Natural killer cell treated with Interleukin-12 subunit alpha and Interleukin-12 subunit beta and Interleukin-15 and Interleukin-18, amount 100 ng/mL, for 72 hours (primary cell): ENCODE measurements at regions not wholly inside any gene's neighbourhood (a gene's known extent, or its start where the extent isn't known, plus 50 kb on each side); places are given as distances from the start of the nearest gene placed in this dataset.

Source experiments
- ATAC-seq, 2 donors: fragments of 150-1000 bp; cut with Tn5 transposase in 1 of 2; sonication (Bioruptor Pico), chemical (Tn5 transposase) in 1 of 2; 2 replicates each; pipeline ENCODE4 v1.10.0; 2021
- DNase-seq: peaks from one replicate; pipeline ENCODE4 v3.0.0; 2022; ENCODE audit warnings: low spot score
- H3K27ac Mint-ChIP-seq, 2 donors: 1 replicate in 1 of 2; 2 replicates in 1 of 2; pipeline ENCODE4 v1.8.0; 2022; ENCODE audit warnings: mixed read lengths in 2 of 2, mild to moderate bottlenecking in 1 of 2, moderate library complexity in 1 of 2
- H3K27me3 Mint-ChIP-seq, 2 donors: 1 replicate in 1 of 2; 2 replicates in 1 of 2; pipeline ENCODE4 v1.8.0; 2022; ENCODE audit warnings: mixed read lengths in 2 of 2
- H3K36me3 Mint-ChIP-seq: one replicate; pipeline ENCODE4 v1.8.0; 2022; ENCODE audit warnings: mixed read lengths
- H3K4me1 Mint-ChIP-seq, 2 donors: 1 replicate in 1 of 2; 2 replicates in 1 of 2; pipeline ENCODE4 v1.8.0; 2022; ENCODE audit warnings: low read depth in 2 of 2, mixed read lengths in 2 of 2, mild to moderate bottlenecking in 1 of 2
- H3K4me3 Mint-ChIP-seq: one replicate; pipeline ENCODE4 v1.8.0; 2022; ENCODE audit warnings: mixed read lengths
- H3K9me3 Mint-ChIP-seq: 2 replicates; pipeline ENCODE4 v1.8.0; 2022; ENCODE audit warnings: mixed read lengths

GRCh38 chr10:111709603-111710002 is 474.0 kb downstream of the GPAM start:
- no peaks in the 10 kb centered on the region for H3K36me3 Mint-ChIP-seq
- no peak overlapping the region for H3K4me3 Mint-ChIP-seq
- no peak overlapping the region for H3K27ac Mint-ChIP-seq
- no peaks in the 10 kb centered on the region for H3K4me1 Mint-ChIP-seq
- ATAC-seq: no peak
- H3K27me3 Mint-ChIP-seq: no peaks in the 10 kb centered on the region
- H3K9me3 Mint-ChIP-seq: peaks cover 6% of the 10 kb centered on the region
- DNase-seq: no peak

GRCh38 chr10:111716032-111716431 is 467.5 kb downstream of the GPAM start:
- ATAC-seq (no peak), DNase-seq (no peak)
- Mint-ChIP-seq H3K9me3 (peaks cover 19% of the 10 kb centered on the region), H3K4me3 (no peak overlapping the region), H3K36me3 (peaks cover 12% of the 10 kb centered on the region), H3K27me3 (no peaks in the 10 kb centered on the region), H3K4me1 (no peaks in the 10 kb centered on the region), H3K27ac (no peak overlapping the region)

- H3K27ac Mint-ChIP-seq: no peak overlapping the region
- no peaks in the 10 kb centered on the region for H3K4me1 Mint-ChIP-seq
- no peak for ATAC-seq
- no peaks in the 10 kb centered on the region for H3K36me3 Mint-ChIP-seq
- H3K27me3 Mint-ChIP-seq: no peaks in the 10 kb centered on the region
- no peaks in the 10 kb centered on the region for H3K9me3 Mint-ChIP-seq
- DNase-seq: no peak
- no peak overlapping the region for H3K4me3 Mint-ChIP-seq
Observed at GRCh38 chr10:111724121-111724520, 459.4 kb downstream of the GPAM start.

GRCh38 chr10:111725050-111725449 is 458.5 kb downstream of the GPAM start:
- no peaks in the 10 kb centered on the region for H3K27me3 Mint-ChIP-seq
- H3K27ac Mint-ChIP-seq: no peak overlapping the region
- ATAC-seq: no peak
- H3K9me3 Mint-ChIP-seq: peaks cover under 1% of the 10 kb centered on the region
- no peaks in the 10 kb centered on the region for H3K36me3 Mint-ChIP-seq
- no peak for DNase-seq
- H3K4me3 Mint-ChIP-seq: no peak overlapping the region
- H3K4me1 Mint-ChIP-seq: no peaks in the 10 kb centered on the region

- H3K36me3 Mint-ChIP-seq: no peaks in the 10 kb centered on the region
- ATAC-seq (no peak), DNase-seq (no peak)
- H3K4me1 Mint-ChIP-seq: no peaks in the 10 kb centered on the region
- no peak overlapping the region for H3K27ac Mint-ChIP-seq
- H3K9me3 Mint-ChIP-seq: peaks cover 7% of the 10 kb centered on the region
- H3K27me3 Mint-ChIP-seq: no peaks in the 10 kb centered on the region
- H3K4me3 Mint-ChIP-seq: no peak overlapping the region
Observed at GRCh38 chr10:111732166-111732785, 451.3 kb downstream of the GPAM start.

GRCh38 chr10:111739125-111739873 is 444.3 kb downstream of the GPAM start:
- no peak overlapping the region for H3K4me3 Mint-ChIP-seq
- H3K4me1 Mint-ChIP-seq: no peaks in the 10 kb centered on the region
- H3K36me3 Mint-ChIP-seq: no peaks in the 10 kb centered on the region
- H3K9me3 Mint-ChIP-seq: peaks cover 4% of the 10 kb centered on the region
- DNase-seq: no peak
- H3K27ac Mint-ChIP-seq: no peak overlapping the region
- ATAC-seq: no peak
- H3K27me3 Mint-ChIP-seq: no peaks in the 10 kb centered on the region

- no peaks in the 10 kb centered on the region for H3K36me3 Mint-ChIP-seq
- no peaks in the 10 kb centered on the region for H3K27me3 Mint-ChIP-seq
- no peaks in the 10 kb centered on the region for H3K4me1 Mint-ChIP-seq
- DNase-seq: no peak
- ATAC-seq: no peak
- no peak overlapping the region for H3K4me3 Mint-ChIP-seq
- no peak overlapping the region for H3K27ac Mint-ChIP-seq
- H3K9me3 Mint-ChIP-seq: peaks cover 4% of the 10 kb centered on the region
Observed at GRCh38 chr10:111739874-111740139, 443.8 kb downstream of the GPAM start.

GRCh38 chr10:111745982-111746381 is 437.6 kb downstream of the GPAM start:
- Mint-ChIP-seq H3K4me1 (no peaks in the 10 kb centered on the region), H3K4me3 (no peak overlapping the region), H3K27me3 (no peaks in the 10 kb centered on the region), H3K27ac (no peak overlapping the region), H3K36me3 (no peaks in the 10 kb centered on the region), H3K9me3 (peaks cover 2% of the 10 kb centered on the region)
- ATAC-seq (no peak), DNase-seq (no peak)

GRCh38 chr10:111747751-111748150 is 435.8 kb downstream of the GPAM start:
- Mint-ChIP-seq H3K27ac (no peak overlapping the region), H3K4me3 (no peak overlapping the region), H3K27me3 (no peaks in the 10 kb centered on the region), H3K9me3 (no peaks in the 10 kb centered on the region), H3K36me3 (no peaks in the 10 kb centered on the region), H3K4me1 (no peaks in the 10 kb centered on the region)
- no peak for ATAC-seq
- DNase-seq: no peak

GRCh38 chr10:111748184-111748583 is 435.4 kb downstream of the GPAM start:
- DNase-seq (no peak), ATAC-seq (no peak)
- Mint-ChIP-seq H3K4me1 (no peaks in the 10 kb centered on the region), H3K9me3 (no peaks in the 10 kb centered on the region), H3K27ac (no peak overlapping the region), H3K36me3 (no peaks in the 10 kb centered on the region), H3K27me3 (no peaks in the 10 kb centered on the region), H3K4me3 (no peak overlapping the region)

GRCh38 chr10:111750165-111750849 is 433.3 kb downstream of the GPAM start:
- Mint-ChIP-seq H3K4me1 (no peaks in the 10 kb centered on the region), H3K27me3 (no peaks in the 10 kb centered on the region), H3K9me3 (no peaks in the 10 kb centered on the region), H3K27ac (no peak overlapping the region), H3K36me3 (no peaks in the 10 kb centered on the region), H3K4me3 (no peak overlapping the region)
- DNase-seq (no peak), ATAC-seq (no peak)

GRCh38 chr10:111756217-111757061 is 427.1 kb downstream of the GPAM start:
- Mint-ChIP-seq H3K4me1 (no peaks in the 10 kb centered on the region), H3K27me3 (peaks cover 0 to 8% of the 10 kb centered on the region in 2 donors)

GRCh38 chr10:111758593-111758992 is 425.0 kb downstream of the GPAM start:
- H3K4me3 Mint-ChIP-seq: no peak overlapping the region
- H3K4me1 Mint-ChIP-seq: no peaks in the 10 kb centered on the region
- H3K27ac Mint-ChIP-seq: no peak overlapping the region
- no peak for ATAC-seq
- H3K9me3 Mint-ChIP-seq: peaks cover 6% of the 10 kb centered on the region
- H3K27me3 Mint-ChIP-seq: peaks cover 0 to 8% of the 10 kb centered on the region in 2 donors
- DNase-seq: no peak
- no peaks in the 10 kb centered on the region for H3K36me3 Mint-ChIP-seq

More at GRCh38 chr10:111756217-111757061, 427.1 kb downstream of the GPAM start:
- no peak overlapping the region for H3K4me3 Mint-ChIP-seq
- ATAC-seq (no peak), DNase-seq (no peak)
- no peak overlapping the region for H3K27ac Mint-ChIP-seq
- no peaks in the 10 kb centered on the region for H3K36me3 Mint-ChIP-seq
- peaks cover 6% of the 10 kb centered on the region for H3K9me3 Mint-ChIP-seq

GRCh38 chr10:111762114-111762513 is 421.5 kb downstream of the GPAM start:
- Mint-ChIP-seq H3K27ac (no peak overlapping the region), H3K4me1 (no peaks in the 10 kb centered on the region), H3K27me3 (peaks cover 0 to 8% of the 10 kb centered on the region in 2 donors), H3K4me3 (no peak overlapping the region), H3K9me3 (peaks cover 3% of the 10 kb centered on the region), H3K36me3 (no peaks in the 10 kb centered on the region)
- ATAC-seq (no peak), DNase-seq (no peak)
